Left renal cortex interstitium (tissue), 4 donors: ENCODE measurements at regions not wholly inside any gene's neighbourhood (a gene's known extent, or its start where the extent isn't known, plus 50 kb on each side); places are given as distances from the start of the nearest gene placed in this dataset.
"Not testable (repeated sequence)": the region's sequence is repeated elsewhere in the genome, so short reads cannot be mapped to it uniquely, and the experiment has no call there.

Experiments used
- DNase-seq, 4 donors: peaks; one replicate each; pipeline ENCODE4 v3.0.0-alpha.2; 2013; ENCODE audit warnings: low read depth in 4 of 4, low spot score in 2 of 4, missing footprints in 1 of 4

- DNase-seq, result not testable (repeated sequence)
These were observed 88.5 kb upstream of the DCAF12L1 start for GRCh38 chrX:126641076-126641475.

DNA sequence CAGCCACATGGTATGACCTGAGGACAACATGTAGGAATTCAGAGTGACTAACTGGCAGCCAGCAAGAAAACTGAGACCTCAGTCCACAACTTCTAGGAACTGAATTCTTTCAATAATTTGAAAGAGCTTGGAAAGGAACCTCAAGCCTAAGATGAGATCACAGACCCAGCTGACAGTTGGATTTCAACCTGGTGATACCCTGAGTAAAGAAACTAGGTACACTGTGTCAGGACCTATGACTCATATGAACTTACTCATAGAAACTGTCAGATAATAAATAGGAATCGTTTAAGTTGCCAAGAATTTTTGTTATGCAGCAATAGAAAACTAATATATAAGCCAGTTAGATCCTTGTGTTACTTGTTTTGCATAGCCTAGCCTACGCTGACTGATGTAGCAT lies 102.4 kb upstream of the DCAF12L1 start:
- DNase-seq, result no peak

DNA sequence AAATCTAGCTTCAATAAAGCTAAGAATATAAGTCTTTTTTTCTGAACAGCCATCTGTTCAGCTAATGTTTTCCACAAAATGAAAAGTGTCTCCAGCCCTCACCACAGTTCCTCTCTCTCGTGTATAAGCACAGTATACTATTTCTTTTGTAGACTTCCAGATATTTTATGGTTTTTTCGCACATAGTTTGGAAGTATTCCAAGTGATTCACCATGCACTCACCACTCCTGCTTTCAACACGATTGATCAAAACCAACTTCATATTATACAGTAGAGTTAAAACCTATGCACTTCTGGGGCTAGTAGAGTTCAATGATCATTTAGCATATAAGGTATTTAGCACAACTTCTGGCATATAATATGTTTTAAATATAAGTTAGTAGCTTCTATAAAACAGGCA lies 105.8 kb upstream of the DCAF12L1 start:
- no peak for DNase-seq

- DNase-seq, result no peak
These were observed 117.6 kb upstream of the DCAF12L1 start for GRCh38 chrX:126670258-126670657.

DNA sequence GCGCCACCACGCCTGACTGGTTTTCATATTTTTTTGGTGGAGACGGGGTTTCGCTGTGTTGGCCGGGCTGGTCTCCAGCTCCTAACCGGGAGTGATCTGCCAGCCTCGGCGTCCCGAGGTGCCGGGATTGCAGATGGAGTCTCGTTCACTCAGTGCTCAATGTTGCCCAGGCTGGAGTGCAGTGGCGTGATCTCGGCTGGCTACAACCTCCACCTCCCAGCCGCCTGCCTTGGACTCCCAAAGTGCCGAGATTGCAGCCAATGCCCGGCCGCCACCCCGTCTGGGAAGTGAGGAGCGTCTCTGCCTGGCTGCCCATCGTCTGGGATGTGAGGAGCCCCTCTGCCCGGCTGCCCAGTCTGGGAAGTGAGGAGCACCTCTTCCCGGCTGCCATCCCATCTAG lies 120.8 kb upstream of the DCAF12L1 start:
- not testable (repeated sequence) for DNase-seq

DNA sequence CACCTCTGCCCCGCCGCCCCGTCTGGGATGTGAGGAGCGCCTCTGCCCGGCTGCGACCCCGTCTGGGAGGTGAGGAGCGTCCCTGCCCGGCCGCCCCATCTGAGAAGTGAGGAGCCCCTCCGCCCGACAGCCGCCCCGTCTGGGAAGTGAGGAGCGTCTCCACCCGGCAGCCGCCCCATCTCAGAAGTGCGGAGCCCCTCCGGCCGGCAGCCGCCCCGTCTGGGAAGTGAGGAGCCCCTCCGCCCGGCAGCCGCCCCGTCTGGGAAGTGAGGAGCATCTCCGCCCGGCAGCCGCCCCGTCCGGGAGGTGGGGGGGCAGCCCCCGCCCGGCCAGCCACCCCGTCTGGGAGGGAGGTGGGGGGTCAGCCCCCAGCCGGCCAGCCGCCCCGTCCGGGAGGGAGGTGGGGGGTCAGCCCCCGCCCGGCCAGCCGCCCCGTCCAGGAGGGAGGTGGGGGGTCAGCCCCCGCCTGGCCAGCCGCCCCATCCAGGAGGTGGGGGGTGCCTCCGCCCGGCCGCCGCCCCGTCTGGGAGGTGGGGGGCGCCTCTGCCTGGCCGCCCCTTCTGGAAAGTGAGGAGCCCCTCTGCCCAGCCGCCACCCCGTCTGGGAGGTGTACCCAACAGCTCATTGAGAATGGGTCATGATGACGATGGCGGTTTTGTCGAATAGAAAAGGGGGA lies 121.3 kb upstream of the DCAF12L1 start:
- not testable (repeated sequence) for DNase-seq

GRCh38 chrX:126695375-126695896 lies 124.1 kb upstream of the PRR32 start:
- peak in 1 of 4 donors; percentile 10 for DNase-seq

DNA sequence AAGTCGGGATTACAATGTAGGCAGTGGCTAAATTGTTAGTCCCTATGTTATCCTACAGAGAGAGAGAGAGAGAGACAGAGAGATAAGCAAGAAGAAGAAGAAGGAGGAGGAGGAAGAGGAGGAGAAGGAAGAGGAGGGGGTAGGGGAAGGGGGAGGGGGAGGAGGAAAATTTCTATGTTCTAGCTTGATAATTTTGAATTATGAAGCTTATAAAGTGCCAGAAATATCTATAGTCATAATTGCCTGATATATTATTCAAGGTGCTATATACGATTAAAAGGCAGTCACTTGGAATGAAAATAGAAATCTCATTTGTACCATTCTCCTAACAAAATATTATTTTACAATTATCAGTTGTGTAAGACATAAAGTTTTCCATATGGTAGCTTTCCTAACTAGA lies 122.4 kb upstream of the PRR32 start:
- no peak for DNase-seq

GRCh38 chrX:126701380-126701779 lies 118.1 kb upstream of the PRR32 start:
- no peak for DNase-seq

- DNase-seq, result no peak
These were observed 101.1 kb upstream of the PRR32 start for GRCh38 chrX:126718440-126718839.

DNA sequence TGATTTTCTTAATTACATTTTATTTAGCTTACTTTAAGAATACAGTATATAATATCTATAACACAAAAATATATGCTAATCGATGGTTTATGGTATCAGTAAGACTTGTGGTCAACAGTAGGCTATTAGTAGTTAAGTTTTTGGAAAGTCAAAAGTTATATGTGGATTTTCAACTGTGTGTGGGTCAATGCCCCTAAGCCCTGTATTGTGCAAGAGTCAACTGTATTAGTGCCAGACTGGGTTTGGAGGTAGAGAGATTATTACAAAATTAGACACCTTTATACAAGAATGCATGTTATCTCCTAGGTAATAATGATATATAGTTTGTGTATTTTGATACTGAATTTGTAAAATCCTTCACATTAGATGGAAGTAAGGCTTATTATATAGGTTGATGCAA lies 100.3 kb upstream of the PRR32 start:
- no peak for DNase-seq

DNA sequence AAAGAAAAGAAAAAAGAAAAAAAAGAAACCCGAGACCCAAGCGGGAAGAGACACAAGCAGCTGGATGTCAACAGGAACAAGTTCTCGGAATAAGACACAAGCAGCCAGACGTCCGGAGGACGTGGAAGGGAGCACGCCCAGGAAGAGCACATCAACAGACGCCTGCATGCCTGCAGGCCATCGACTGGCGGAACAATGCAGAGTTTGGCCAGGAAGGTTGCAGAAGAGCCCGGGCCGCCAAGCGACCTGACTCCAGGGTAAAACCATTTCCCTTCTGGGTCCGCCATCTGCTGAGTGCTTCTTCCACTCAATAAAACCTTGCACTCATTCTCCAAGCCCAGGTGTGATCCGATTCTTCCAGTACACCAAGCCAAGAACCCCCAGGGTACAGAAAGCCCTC lies 95.6 kb upstream of the PRR32 start:
- DNase-seq, result no peak

- no peak for DNase-seq
These were observed 85.7 kb upstream of the PRR32 start for GRCh38 chrX:126733874-126734273.
